Endothelial cell of umbilical vein (primary cell): ENCODE measurements at regions not wholly inside any gene's neighbourhood (a gene's known extent, or its start where the extent isn't known, plus 50 kb on each side); places are given as distances from the start of the nearest gene placed in this dataset.

Source experiments
- CTCF ChIP-seq, 2 donors: IDR thresholded peaks; 1 replicate in 1 of 2; 2 replicates in 1 of 2; pipeline ENCODE4 v1.5.1; 2011; ENCODE audit warnings: low read length in 2 of 2, mild to moderate bottlenecking in 2 of 2, moderate library complexity in 2 of 2, control low read depth in 1 of 2, inconsistent platforms in 1 of 2, low read depth in 1 of 2; ENCODE audit not compliant: insufficient read depth in 1 of 2; ENCODE audit errors: extremely low read depth in 1 of 2
- FOS ChIP-seq: IDR thresholded peaks from 2 replicates; pipeline ENCODE4 v1.6.1; 2011; ENCODE audit warnings: mild to moderate bottlenecking, low read length, moderate library complexity, borderline replicate concordance; ENCODE audit not compliant: insufficient read depth
- POLR2AphosphoS5 ChIP-seq: IDR thresholded peaks from 2 replicates; pipeline ENCODE4 v1.6.1; 2012; ENCODE audit warnings: low read depth, mild to moderate bottlenecking, control low read depth, low read length, moderate library complexity; ENCODE audit not compliant: insufficient read depth

- TF ChIP-seq POLR2AphosphoS5 (no peak), CTCF (IDR thresholded peaks at IDR 0.05; ENCODE audit: extremely low read depth in 1 of 2, insufficient read depth in 1 of 2, low read depth in 1 of 2, low read length in 2 of 2) (no peak), FOS (no peak)
Measured at GRCh38 chr2:8149007-8149405, 532.9 kb upstream of the ID2 start.
